ENCODE measurements at regions not wholly inside any gene's neighbourhood (a gene's known extent, or its start where the extent isn't known, plus 50 kb on each side); places are given as distances from the start of the nearest gene placed in this dataset.

- H3K27me3 Mint-ChIP-seq: no peaks in the 10 kb centered on the region
- POLR2A ChIA-PET: no interaction called here
- H3K4me1 Mint-ChIP-seq: no peaks in the 10 kb centered on the region
- intact Hi-C loops (cut with DNase I, micrococcal nuclease): no loop called here
- ATAC-seq: no peak
- no peaks in the 10 kb centered on the region for H3K36me3 Mint-ChIP-seq (ENCODE audit: low read depth)
- CTCF ChIA-PET: no interaction called here
- H3K4me3 Mint-ChIP-seq: no peak overlapping the region
- H3K9me3 Mint-ChIP-seq (ENCODE audit: low read depth): no peaks in the 10 kb centered on the region
- H3K27ac Mint-ChIP-seq: no peak overlapping the region
- DNase-seq: no peak
These were observed 1416.5 kb upstream of the CELF4 start for GRCh38 chr18:38982072-38982471.

GRCh38 chr18:38981389-38981788, 1415.8 kb upstream of the CELF4 start:
- no peaks in the 10 kb centered on the region for H3K36me3 Mint-ChIP-seq (ENCODE audit: low read depth)
- H3K4me3 Mint-ChIP-seq: no peak overlapping the region
- no peak overlapping the region for H3K27ac Mint-ChIP-seq
- DNase-seq (no peak), ATAC-seq (no peak)
- no peaks in the 10 kb centered on the region for H3K27me3 Mint-ChIP-seq
- POLR2A ChIA-PET: no interaction called here
- intact Hi-C loops (cut with DNase I, micrococcal nuclease): no loop called here
- CTCF ChIA-PET: no interaction called here
- H3K9me3 Mint-ChIP-seq (ENCODE audit: low read depth): no peaks in the 10 kb centered on the region
- no peaks in the 10 kb centered on the region for H3K4me1 Mint-ChIP-seq

GRCh38 chr18:38980420-38980819, 1414.8 kb upstream of the CELF4 start:
- Mint-ChIP-seq H3K4me1 (no peaks in the 10 kb centered on the region), H3K4me3 (no peak overlapping the region), H3K9me3 (ENCODE audit: low read depth) (no peaks in the 10 kb centered on the region), H3K36me3 (ENCODE audit: low read depth) (no peaks in the 10 kb centered on the region), H3K27me3 (no peaks in the 10 kb centered on the region), H3K27ac (no peak overlapping the region)
- ATAC-seq (no peak), DNase-seq (no peak)
- POLR2A ChIA-PET: no interaction called here
- CTCF ChIA-PET: no interaction called here
- intact Hi-C loops (cut with DNase I, micrococcal nuclease): no loop called here

- ChIA-PET CTCF (interaction anchor here (0.7 kb wide), 1 partner anchor 21 kb away, joined by 3 read pairs; no protein-coding TSS in a partner anchor), POLR2A (no interaction called here)
- no peak for ATAC-seq
- H3K27me3 Mint-ChIP-seq: peaks cover 2% of the 10 kb centered on the region
- H3K36me3 Mint-ChIP-seq (ENCODE audit: low read depth): no peaks in the 10 kb centered on the region
- H3K4me3 Mint-ChIP-seq: no peak overlapping the region
- intact Hi-C loops (cut with DNase I, micrococcal nuclease): no loop called here
- peaks cover 4% of the 10 kb centered on the region for H3K9me3 Mint-ChIP-seq (ENCODE audit: low read depth)
- H3K4me1 Mint-ChIP-seq: no peaks in the 10 kb centered on the region
- H3K27ac Mint-ChIP-seq: no peak overlapping the region
- DNase-seq: no peak
These were observed 1407.0 kb upstream of the CELF4 start for GRCh38 chr18:38972571-38972970.

GRCh38 chr18:38971881-38972280, 1406.3 kb upstream of the CELF4 start:
- ATAC-seq: no peak
- Mint-ChIP-seq H3K4me1 (no peaks in the 10 kb centered on the region), H3K9me3 (ENCODE audit: low read depth) (peaks cover 4% of the 10 kb centered on the region), H3K27me3 (peaks cover 2% of the 10 kb centered on the region), H3K27ac (no peak overlapping the region), H3K36me3 (ENCODE audit: low read depth) (no peaks in the 10 kb centered on the region), H3K4me3 (no peak overlapping the region)
- intact Hi-C loops (cut with DNase I, micrococcal nuclease): no loop called here
- ChIA-PET POLR2A (no interaction called here), CTCF (interaction anchor here (0.7 kb wide), 1 partner anchor 20 kb away, joined by 3 read pairs; no protein-coding TSS in a partner anchor)
- no peak for DNase-seq

- H3K9me3 Mint-ChIP-seq (ENCODE audit: low read depth): no peaks in the 10 kb centered on the region
- POLR2A ChIA-PET: no interaction called here
- H3K4me1 Mint-ChIP-seq: peaks cover 3% of the 10 kb centered on the region
- H3K4me3 Mint-ChIP-seq: no peak overlapping the region
- ATAC-seq (no peak), DNase-seq (no peak)
- peaks cover 4% of the 10 kb centered on the region for H3K27me3 Mint-ChIP-seq
- intact Hi-C loops (cut with DNase I, micrococcal nuclease): no loop called here
- CTCF ChIA-PET: no interaction called here
- H3K36me3 Mint-ChIP-seq (ENCODE audit: low read depth): no peaks in the 10 kb centered on the region
- no peak overlapping the region for H3K27ac Mint-ChIP-seq
These were observed 1401.2 kb upstream of the CELF4 start for GRCh38 chr18:38966841-38967240.

- H3K4me1 Mint-ChIP-seq: peaks cover 3% of the 10 kb centered on the region
- ATAC-seq: no peak
These were observed 1398.5 kb upstream of the CELF4 start for GRCh38 chr18:38963943-38964660.

GRCh38 chr18:38961880-38962279, 1396.3 kb upstream of the CELF4 start:
- H3K9me3 Mint-ChIP-seq (ENCODE audit: low read depth): no peaks in the 10 kb centered on the region
- H3K4me1 Mint-ChIP-seq: peaks cover 3% of the 10 kb centered on the region
- no peak for DNase-seq
- no peaks in the 10 kb centered on the region for H3K36me3 Mint-ChIP-seq (ENCODE audit: low read depth)
- CTCF ChIA-PET: no interaction called here
- POLR2A ChIA-PET: no interaction called here
- H3K4me3 Mint-ChIP-seq: no peak overlapping the region
- H3K27ac Mint-ChIP-seq: no peak overlapping the region
- H3K27me3 Mint-ChIP-seq: peaks cover 4% of the 10 kb centered on the region
- ATAC-seq: no peak
- intact Hi-C loops (cut with DNase I, micrococcal nuclease): no loop called here

More at GRCh38 chr18:38963943-38964660, 1398.5 kb upstream of the CELF4 start:
- no peak overlapping the region for H3K4me3 Mint-ChIP-seq
- POLR2A ChIA-PET: no interaction called here
- H3K36me3 Mint-ChIP-seq (ENCODE audit: low read depth): no peaks in the 10 kb centered on the region
- H3K27ac Mint-ChIP-seq: no peak overlapping the region
- no peaks in the 10 kb centered on the region for H3K9me3 Mint-ChIP-seq (ENCODE audit: low read depth)
- no peak for DNase-seq
- intact Hi-C loops (cut with DNase I, micrococcal nuclease): no loop called here
- CTCF ChIA-PET: no interaction called here
- peaks cover 4% of the 10 kb centered on the region for H3K27me3 Mint-ChIP-seq

- Mint-ChIP-seq H3K27ac (no peak overlapping the region), H3K4me1 (peaks cover 11% of the 10 kb centered on the region), H3K4me3 (no peak overlapping the region), H3K36me3 (ENCODE audit: low read depth) (no peaks in the 10 kb centered on the region), H3K27me3 (peaks cover 2% of the 10 kb centered on the region), H3K9me3 (ENCODE audit: low read depth) (no peaks in the 10 kb centered on the region)
- DNase-seq (no peak), ATAC-seq (no peak)
- intact Hi-C loops (cut with DNase I, micrococcal nuclease): no loop called here
- ChIA-PET POLR2A (no interaction called here), CTCF (interaction anchor here (1.1 kb wide), 1 partner anchor 218 kb away, joined by 3 read pairs; no protein-coding TSS in a partner anchor)
These were observed 1392.1 kb upstream of the CELF4 start for GRCh38 chr18:38957736-38958135.

GRCh38 chr18:38956068-38956467, 1390.5 kb upstream of the CELF4 start:
- no peak overlapping the region for H3K27ac Mint-ChIP-seq
- H3K9me3 Mint-ChIP-seq (ENCODE audit: low read depth): no peaks in the 10 kb centered on the region
- no peak for DNase-seq
- no peak for ATAC-seq
- peaks cover 8% of the 10 kb centered on the region for H3K4me1 Mint-ChIP-seq
- ChIA-PET POLR2A (no interaction called here), CTCF (no interaction called here)
- no peak overlapping the region for H3K4me3 Mint-ChIP-seq
- peaks cover 2% of the 10 kb centered on the region for H3K27me3 Mint-ChIP-seq
- intact Hi-C loops (cut with DNase I, micrococcal nuclease): no loop called here
- H3K36me3 Mint-ChIP-seq (ENCODE audit: low read depth): no peaks in the 10 kb centered on the region

- intact Hi-C loops (cut with DNase I, micrococcal nuclease): no loop called here
- peaks cover 8% of the 10 kb centered on the region for H3K4me1 Mint-ChIP-seq
- DNase-seq (no peak), ATAC-seq (no peak)
- H3K27me3 Mint-ChIP-seq: peaks cover 2% of the 10 kb centered on the region
- no peak overlapping the region for H3K4me3 Mint-ChIP-seq
- POLR2A ChIA-PET: no interaction called here
- H3K36me3 Mint-ChIP-seq (ENCODE audit: low read depth): no peaks in the 10 kb centered on the region
- H3K27ac Mint-ChIP-seq: no peak overlapping the region
- CTCF ChIA-PET: interaction anchor here (0.6 to 2.0 kb wide), 4 partner anchors 9 to 147 kb away, joined by 3 to 8 read pairs (median 4); no protein-coding TSS in a partner anchor
- H3K9me3 Mint-ChIP-seq (ENCODE audit: low read depth): no peaks in the 10 kb centered on the region
These were observed 1386.0 kb upstream of the CELF4 start for GRCh38 chr18:38951633-38952032.

GRCh38 chr18:38948436-38948835, 1382.8 kb upstream of the CELF4 start:
- H3K27me3 Mint-ChIP-seq: no peaks in the 10 kb centered on the region
- no peak overlapping the region for H3K4me3 Mint-ChIP-seq
- ChIA-PET CTCF (no interaction called here), POLR2A (no interaction called here)
- ATAC-seq: no peak
- H3K27ac Mint-ChIP-seq: no peak overlapping the region
- intact Hi-C loops (cut with DNase I, micrococcal nuclease): no loop called here
- DNase-seq: no peak
- H3K4me1 Mint-ChIP-seq: peaks cover 4% of the 10 kb centered on the region
- peaks cover 3% of the 10 kb centered on the region for H3K9me3 Mint-ChIP-seq (ENCODE audit: low read depth)
- peaks cover 3% of the 10 kb centered on the region for H3K36me3 Mint-ChIP-seq (ENCODE audit: low read depth)

All from activated CD4-positive, alpha-beta T cell treated with anti-CD3 and anti-CD28 coated beads for 36 hours (primary cell).